ENCODE measurements at regions not wholly inside any gene's neighbourhood (a gene's known extent, or its start where the extent isn't known, plus 50 kb on each side); places are given as distances from the start of the nearest gene placed in this dataset.

- Histone ChIP-seq H3K36me3 (no peaks in the 10 kb centered on the region), H3K4me1 (ENCODE audit: insufficient read depth) (no peaks in the 10 kb centered on the region), H3K27me3 (no peaks in the 10 kb centered on the region), H3K9me3 (no peaks in the 10 kb centered on the region), H3K4me3 (no peak overlapping the region), H3K27ac (no peak overlapping the region)
- TF ChIP-seq EP300 (IDR thresholded peaks at IDR 0.05) (no peak), POLR2A (IDR thresholded peaks at IDR 0.05) (no peak)
- TF ChIP-seq, protein P1, sequence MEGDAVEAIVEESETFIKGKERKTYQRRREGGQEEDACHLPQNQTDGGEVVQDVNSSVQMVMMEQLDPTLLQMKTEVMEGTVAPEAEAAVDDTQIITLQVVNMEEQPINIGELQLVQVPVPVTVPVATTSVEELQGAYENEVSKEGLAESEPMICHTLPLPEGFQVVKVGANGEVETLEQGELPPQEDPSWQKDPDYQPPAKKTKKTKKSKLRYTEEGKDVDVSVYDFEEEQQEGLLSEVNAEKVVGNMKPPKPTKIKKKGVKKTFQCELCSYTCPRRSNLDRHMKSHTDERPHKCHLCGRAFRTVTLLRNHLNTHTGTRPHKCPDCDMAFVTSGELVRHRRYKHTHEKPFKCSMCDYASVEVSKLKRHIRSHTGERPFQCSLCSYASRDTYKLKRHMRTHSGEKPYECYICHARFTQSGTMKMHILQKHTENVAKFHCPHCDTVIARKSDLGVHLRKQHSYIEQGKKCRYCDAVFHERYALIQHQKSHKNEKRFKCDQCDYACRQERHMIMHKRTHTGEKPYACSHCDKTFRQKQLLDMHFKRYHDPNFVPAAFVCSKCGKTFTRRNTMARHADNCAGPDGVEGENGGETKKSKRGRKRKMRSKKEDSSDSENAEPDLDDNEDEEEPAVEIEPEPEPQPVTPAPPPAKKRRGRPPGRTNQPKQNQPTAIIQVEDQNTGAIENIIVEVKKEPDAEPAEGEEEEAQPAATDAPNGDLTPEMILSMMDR (IDR thresholded peaks at IDR 0.05): no peak
- 43 to 52% (median 43%) methylated on average over 9 of the region's 9 CpGs for WGBS, 3 donors
- no peak for DNase-seq
- intact Hi-C loops (cut with DNase I): no loop called here
These were observed 113.0 kb downstream of the LRATD1 start for GRCh38 chr2:14745288-14746076.

DNA sequence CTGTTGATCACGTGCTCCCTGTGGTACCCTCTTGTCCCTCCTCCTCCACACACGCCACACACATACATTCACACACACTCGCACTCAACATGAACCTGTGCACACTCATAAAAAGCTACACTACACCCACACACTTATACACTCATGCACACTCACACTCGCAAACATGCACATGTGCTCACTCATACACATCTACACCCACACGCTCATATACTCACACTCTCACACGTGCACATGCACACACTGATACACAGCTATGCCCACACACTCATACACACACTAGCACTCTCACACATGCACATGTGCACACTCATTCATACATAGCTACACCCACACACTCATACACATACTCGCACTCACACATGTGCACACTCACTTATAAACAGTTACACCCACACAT lies 113.6 kb downstream of the LRATD1 start:
- TF ChIP-seq POLR2A (IDR thresholded peaks at IDR 0.05): no peak
- TF ChIP-seq EP300 (IDR thresholded peaks at IDR 0.05): no peak
- TF ChIP-seq, protein P1 (IDR thresholded peaks at IDR 0.05): no peak
- Histone ChIP-seq H3K9me3 (no peaks in the 10 kb centered on the region), H3K4me1 (ENCODE audit: insufficient read depth) (no peaks in the 10 kb centered on the region), H3K36me3 (no peaks in the 10 kb centered on the region), H3K27ac (no peak overlapping the region), H3K4me3 (no peak overlapping the region), H3K27me3 (no peaks in the 10 kb centered on the region)
- intact Hi-C loops (cut with DNase I): no loop called here
- WGBS, 3 donors: 91 to 93% (median 93%) methylated on average over 7 of the region's 7 CpGs
- no peak for DNase-seq

GRCh38 chr2:14747447-14747846 lies 114.9 kb downstream of the LRATD1 start:
- intact Hi-C loops (cut with DNase I): no loop called here
- TF ChIP-seq POLR2A (IDR thresholded peaks at IDR 0.05) (no peak), EP300 (IDR thresholded peaks at IDR 0.05) (no peak)
- TF ChIP-seq, protein P1 (IDR thresholded peaks at IDR 0.05): no peak
- 81 to 87% (median 85%) methylated on average over 5 of the region's 5 CpGs for WGBS, 3 donors
- H3K4me1 ChIP-seq (ENCODE audit: insufficient read depth): no peaks in the 10 kb centered on the region
- no peak for DNase-seq
- no peaks in the 10 kb centered on the region for H3K36me3 ChIP-seq
- H3K27ac ChIP-seq: no peak overlapping the region
- H3K27me3 ChIP-seq: no peaks in the 10 kb centered on the region
- no peaks in the 10 kb centered on the region for H3K9me3 ChIP-seq
- no peak overlapping the region for H3K4me3 ChIP-seq

GRCh38 chr2:14749884-14750283 lies 117.4 kb downstream of the LRATD1 start:
- Histone ChIP-seq H3K4me1 (ENCODE audit: insufficient read depth) (no peaks in the 10 kb centered on the region), H3K9me3 (no peaks in the 10 kb centered on the region), H3K27me3 (no peaks in the 10 kb centered on the region), H3K27ac (no peak overlapping the region), H3K36me3 (no peaks in the 10 kb centered on the region), H3K4me3 (no peak overlapping the region)
- TF ChIP-seq EP300 (IDR thresholded peaks at IDR 0.05) (no peak), POLR2A (IDR thresholded peaks at IDR 0.05) (no peak)
- TF ChIP-seq, protein P1 (IDR thresholded peaks at IDR 0.05): no peak
- no peak for DNase-seq
- intact Hi-C loops (cut with DNase I): no loop called here
- 80 to 82% (median 81%) methylated on average over 1 of the region's 1 CpG for WGBS, 3 donors

Data from ovary (tissue), 7 donors.